ENCODE measurements at regions not wholly inside any gene's neighbourhood (a gene's known extent, or its start where the extent isn't known, plus 50 kb on each side); places are given as distances from the start of the nearest gene placed in this dataset.

- TF ChIP-seq MAX (IDR thresholded peaks at IDR 0.05) (no peak), POLR2A (IDR thresholded peaks at IDR 0.05; ENCODE audit: low read length) (no peak), SMC3 (IDR thresholded peaks at IDR 0.05) (no peak), CTCF (IDR thresholded peaks at IDR 0.05) (no peak), RNF2 (IDR thresholded peaks at IDR 0.05; ENCODE audit: borderline replicate concordance, low read depth) (no peak), BHLHE40 (IDR thresholded peaks at IDR 0.05; ENCODE audit: low read depth, low read length) (no peak), HOXA7 (CRISPR knock-in tag; IDR thresholded peaks at IDR 0.05) (no peak), JUNB (IDR thresholded peaks at IDR 0.05) (no peak), MYC (IDR thresholded peaks at IDR 0.05; ENCODE audit: borderline replicate concordance, low read length) (no peak), POLR2AphosphoS2 (conservative IDR thresholded peaks at IDR 0.05; ENCODE audit: low read length) (no peak), MAZ (IDR thresholded peaks at IDR 0.05; ENCODE audit: borderline replicate concordance, low read depth, low read length) (no peak)
- TF ChIP-seq, protein P1, sequence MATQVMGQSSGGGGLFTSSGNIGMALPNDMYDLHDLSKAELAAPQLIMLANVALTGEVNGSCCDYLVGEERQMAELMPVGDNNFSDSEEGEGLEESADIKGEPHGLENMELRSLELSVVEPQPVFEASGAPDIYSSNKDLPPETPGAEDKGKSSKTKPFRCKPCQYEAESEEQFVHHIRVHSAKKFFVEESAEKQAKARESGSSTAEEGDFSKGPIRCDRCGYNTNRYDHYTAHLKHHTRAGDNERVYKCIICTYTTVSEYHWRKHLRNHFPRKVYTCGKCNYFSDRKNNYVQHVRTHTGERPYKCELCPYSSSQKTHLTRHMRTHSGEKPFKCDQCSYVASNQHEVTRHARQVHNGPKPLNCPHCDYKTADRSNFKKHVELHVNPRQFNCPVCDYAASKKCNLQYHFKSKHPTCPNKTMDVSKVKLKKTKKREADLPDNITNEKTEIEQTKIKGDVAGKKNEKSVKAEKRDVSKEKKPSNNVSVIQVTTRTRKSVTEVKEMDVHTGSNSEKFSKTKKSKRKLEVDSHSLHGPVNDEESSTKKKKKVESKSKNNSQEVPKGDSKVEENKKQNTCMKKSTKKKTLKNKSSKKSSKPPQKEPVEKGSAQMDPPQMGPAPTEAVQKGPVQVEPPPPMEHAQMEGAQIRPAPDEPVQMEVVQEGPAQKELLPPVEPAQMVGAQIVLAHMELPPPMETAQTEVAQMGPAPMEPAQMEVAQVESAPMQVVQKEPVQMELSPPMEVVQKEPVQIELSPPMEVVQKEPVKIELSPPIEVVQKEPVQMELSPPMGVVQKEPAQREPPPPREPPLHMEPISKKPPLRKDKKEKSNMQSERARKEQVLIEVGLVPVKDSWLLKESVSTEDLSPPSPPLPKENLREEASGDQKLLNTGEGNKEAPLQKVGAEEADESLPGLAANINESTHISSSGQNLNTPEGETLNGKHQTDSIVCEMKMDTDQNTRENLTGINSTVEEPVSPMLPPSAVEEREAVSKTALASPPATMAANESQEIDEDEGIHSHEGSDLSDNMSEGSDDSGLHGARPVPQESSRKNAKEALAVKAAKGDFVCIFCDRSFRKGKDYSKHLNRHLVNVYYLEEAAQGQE (IDR thresholded peaks at IDR 0.05) = no peak
- TF ChIP-seq, protein P2, sequence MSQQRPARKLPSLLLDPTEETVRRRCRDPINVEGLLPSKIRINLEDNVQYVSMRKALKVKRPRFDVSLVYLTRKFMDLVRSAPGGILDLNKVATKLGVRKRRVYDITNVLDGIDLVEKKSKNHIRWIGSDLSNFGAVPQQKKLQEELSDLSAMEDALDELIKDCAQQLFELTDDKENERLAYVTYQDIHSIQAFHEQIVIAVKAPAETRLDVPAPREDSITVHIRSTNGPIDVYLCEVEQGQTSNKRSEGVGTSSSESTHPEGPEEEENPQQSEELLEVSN (IDR thresholded peaks at IDR 0.05; ENCODE audit: borderline replicate concordance, low read depth) = no peak
Observed at GRCh38 chr7:131623154-131623553, 66.7 kb upstream of the PODXL start.

All from A549 (cell line).